GM12875 (cell line): ENCODE measurements at regions not wholly inside any gene's neighbourhood (a gene's known extent, or its start where the extent isn't known, plus 50 kb on each side); places are given as distances from the start of the nearest gene placed in this dataset.

Experiments
- H3K4me3 ChIP-seq: one replicate; pipeline ENCODE4 v1.5.1; 2011; ENCODE audit warnings: low read depth, low read length, control low read depth
- CTCF ChIP-seq: IDR thresholded peaks from 2 replicates; pipeline ENCODE4 v1.5.1; 2011; ENCODE audit warnings: low read depth, mild to moderate bottlenecking, control low read depth, inconsistent platforms, low read length, moderate library complexity, borderline replicate concordance; ENCODE audit not compliant: insufficient read depth

- H3K4me3 ChIP-seq, result no peak overlapping the region
- TF ChIP-seq CTCF, result no peak
These were observed 178.7 kb upstream of the FAT1 start for GRCh38 chr4:186902361-186902760.

- TF ChIP-seq CTCF, result no peak
- no peak overlapping the region for H3K4me3 ChIP-seq
These were observed 180.4 kb upstream of the FAT1 start for GRCh38 chr4:186904101-186904500.

- TF ChIP-seq CTCF, result no peak
- no peak overlapping the region for H3K4me3 ChIP-seq
These were observed 183.1 kb upstream of the FAT1 start for GRCh38 chr4:186906722-186907121.

GRCh38 chr4:186910385-186910784 is 186.7 kb upstream of the FAT1 start:
- no peak for TF ChIP-seq CTCF
- no peak overlapping the region for H3K4me3 ChIP-seq

GRCh38 chr4:186912606-186913005 is 188.9 kb upstream of the FAT1 start:
- no peak for TF ChIP-seq CTCF
- H3K4me3 ChIP-seq, result no peak overlapping the region

GRCh38 chr4:186915816-186916215 is 192.2 kb upstream of the FAT1 start:
- no peak overlapping the region for H3K4me3 ChIP-seq
- no peak for TF ChIP-seq CTCF

GRCh38 chr4:186917136-186917535 is 193.5 kb upstream of the FAT1 start:
- H3K4me3 ChIP-seq, result no peak overlapping the region
- TF ChIP-seq CTCF, result no peak
